GM18873 (cell line): ENCODE measurements at regions not wholly inside any gene's neighbourhood (a gene's known extent, or its start where the extent isn't known, plus 50 kb on each side); places are given as distances from the start of the nearest gene placed in this dataset.

Experiments
- ATAC-seq: cut with Tn5 transposase; IDR thresholded peaks from one replicate; pipeline ENCODE4 v1.9.1; 2021; ENCODE audit warnings: mild to moderate bottlenecking, moderate library complexity, moderate number of reproducible peaks; ENCODE audit not compliant: unreplicated experiment, low FRiP score

DNA sequence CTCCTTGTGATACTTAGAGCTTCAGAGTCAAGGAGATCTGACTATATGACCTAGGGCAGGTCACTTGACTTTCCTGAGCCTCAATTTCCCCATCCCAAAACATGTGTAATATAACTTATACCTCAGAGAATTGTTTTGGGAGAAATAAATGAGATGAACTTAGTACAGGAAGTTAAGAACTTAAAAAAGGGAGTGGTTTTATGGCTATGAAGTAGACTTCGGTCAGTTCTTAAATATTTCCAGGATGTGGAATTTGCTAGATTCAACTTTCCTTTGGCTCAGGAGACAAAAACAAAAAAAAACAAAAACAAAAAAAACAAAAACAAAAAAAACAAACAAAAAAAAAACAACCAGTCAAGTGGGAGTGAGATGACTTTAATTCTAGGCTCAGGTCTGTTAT is 116.7 kb downstream of the EDEM1 start:
- no peak for ATAC-seq

DNA sequence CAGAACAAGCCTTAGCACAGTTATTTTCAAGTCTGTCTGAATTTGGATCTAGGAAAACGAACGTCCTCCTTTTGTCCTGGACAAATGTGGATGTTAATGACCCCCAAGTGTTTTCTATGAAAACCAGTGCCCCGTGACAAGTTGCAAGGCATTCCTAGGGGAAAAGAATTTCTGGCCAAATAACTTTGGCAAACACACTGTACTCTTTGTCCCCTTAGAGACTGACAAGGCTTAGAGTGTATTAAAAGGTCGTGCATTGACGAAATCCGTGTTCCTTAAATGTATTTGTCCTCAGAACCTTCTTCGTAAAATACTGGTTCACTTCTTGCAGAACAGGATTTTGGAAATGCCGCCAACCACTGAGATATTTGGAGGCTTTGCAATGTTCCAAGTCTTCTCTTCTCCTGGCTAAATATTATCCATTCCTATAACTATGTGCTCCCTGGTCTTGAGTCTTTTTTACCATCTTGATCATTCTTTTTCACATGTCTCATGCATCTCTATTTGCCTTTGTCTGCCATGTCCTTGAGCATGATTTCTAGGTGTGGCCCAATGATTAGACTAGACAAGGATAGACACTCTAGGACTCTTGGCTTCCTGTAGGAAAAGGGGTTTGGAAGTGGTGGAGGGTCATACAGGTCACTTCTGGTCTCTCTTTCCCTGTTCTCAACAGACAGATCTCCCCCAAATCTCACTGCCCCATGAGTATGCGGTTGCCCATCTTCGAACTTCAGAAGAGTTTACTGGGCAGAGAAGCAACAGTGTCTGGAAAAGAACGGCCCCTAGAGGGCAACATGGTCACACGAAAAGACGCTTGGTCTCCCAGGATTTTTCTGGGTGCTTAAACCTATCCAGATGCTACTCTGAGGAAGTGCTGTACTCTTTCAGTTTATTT is 117.5 kb downstream of the EDEM1 start:
- no peak for ATAC-seq

DNA sequence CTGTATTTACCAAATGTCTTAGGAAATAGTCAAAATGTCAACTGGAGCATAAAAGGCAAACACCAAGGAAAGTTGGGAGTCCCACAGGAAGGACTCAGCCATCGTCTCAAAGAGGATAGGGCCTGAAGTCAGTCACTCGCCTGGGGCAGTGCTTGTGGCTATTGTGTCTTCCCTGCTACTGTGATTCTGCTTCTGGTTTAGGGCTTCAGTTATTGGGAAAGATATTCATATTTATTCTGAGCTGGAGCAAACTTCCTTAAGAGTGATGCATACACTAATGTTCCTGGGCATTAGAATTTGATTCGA is 118.1 kb downstream of the EDEM1 start:
- ATAC-seq, result no peak

DNA sequence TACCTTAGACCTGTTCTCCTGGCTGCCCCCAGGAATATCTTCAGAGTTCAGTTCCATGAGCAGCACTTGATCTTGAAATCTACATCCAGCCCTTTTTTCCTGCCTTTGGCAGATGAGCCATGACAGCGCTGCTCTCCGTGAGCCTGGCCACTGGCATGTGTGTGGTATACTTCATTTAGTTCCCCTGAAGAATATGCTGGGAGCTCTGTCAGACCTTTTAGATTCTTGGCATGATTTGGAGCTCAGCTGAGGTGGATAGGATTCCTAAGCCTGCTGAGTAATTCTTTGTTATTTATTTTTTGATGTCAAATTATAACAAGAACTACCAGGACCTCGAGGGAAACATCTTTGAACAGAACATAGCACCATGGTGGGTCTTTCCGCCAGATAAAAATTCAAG is 121.7 kb downstream of the EDEM1 start:
- ATAC-seq, result no peak

DNA sequence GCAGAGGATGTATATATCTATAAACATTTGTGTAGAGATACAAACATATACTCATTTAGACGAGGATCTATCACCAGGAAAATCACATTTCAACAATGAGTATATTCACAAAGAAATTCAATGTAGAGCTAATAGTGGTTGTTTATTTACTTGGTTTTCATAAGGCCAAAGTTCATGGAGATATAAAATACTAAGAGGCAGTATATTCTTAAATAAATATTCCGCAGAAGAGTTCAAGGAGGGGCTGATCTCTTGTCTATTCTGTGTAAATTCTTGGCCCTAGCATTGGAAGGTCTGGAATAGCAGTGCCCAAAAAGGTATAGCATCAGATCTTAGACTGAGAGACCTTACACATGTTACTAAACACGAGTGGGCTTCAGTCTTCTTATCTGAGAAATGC is 122.1 kb downstream of the EDEM1 start:
- ATAC-seq, result no peak

DNA sequence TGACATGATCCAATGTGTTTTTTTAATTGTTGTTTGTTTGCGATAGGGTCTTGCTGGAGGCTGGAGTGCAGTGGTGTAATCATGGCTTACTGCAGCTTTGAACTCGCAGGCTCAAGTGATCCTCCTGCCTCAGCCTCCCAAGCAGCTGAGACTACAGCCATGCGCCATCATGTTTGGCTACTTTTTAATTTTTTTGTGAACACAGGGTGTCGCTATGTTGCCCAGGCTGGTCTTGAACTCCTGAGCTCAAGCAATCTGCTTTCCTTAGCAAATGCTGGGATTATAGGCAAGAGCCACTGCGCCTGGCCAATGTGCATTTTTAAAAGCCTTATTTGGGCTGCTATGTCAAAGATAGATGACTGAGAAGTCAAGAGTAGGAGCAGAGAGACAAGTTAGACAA is 123.0 kb downstream of the EDEM1 start:
- ATAC-seq, result no peak

DNA sequence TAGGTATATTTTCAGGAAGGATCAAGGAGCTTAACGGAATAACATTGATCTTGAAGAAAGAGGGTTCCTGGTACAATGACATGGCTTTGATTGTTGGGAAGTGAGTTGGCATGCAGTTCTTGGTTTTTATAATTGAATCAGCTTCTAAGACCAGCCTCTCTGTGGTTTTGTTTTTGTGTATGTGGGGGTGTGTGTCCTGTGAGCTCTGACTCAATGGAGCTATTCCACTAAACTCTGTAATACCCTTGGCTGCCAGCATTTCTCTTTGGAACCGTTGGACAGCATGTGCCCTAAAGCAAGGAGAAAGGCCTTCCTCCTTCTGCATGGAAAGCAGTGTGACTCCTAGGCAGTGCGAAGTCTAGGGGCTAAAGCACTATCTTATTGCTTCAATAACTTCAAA is 124.8 kb downstream of the EDEM1 start:
- no peak for ATAC-seq

DNA sequence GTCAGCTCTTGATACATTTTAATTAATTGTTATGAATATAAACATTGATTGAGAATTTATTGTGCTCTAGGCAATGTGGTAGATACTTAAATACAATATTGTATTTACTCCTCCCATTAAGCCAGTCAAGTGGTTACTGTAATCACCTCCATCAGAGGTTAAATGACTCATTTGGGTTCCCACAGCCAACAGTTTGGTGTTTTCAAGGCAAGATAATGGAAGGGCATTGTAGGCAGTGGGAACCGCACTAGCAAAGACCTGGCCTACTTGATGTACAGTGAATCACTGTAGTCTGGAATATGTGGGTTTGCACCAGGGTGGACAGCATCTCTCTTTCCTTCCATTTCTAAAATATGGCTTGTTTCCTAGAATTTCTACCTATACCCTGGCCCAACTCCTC is 127.4 kb downstream of the EDEM1 start:
- no peak for ATAC-seq

DNA sequence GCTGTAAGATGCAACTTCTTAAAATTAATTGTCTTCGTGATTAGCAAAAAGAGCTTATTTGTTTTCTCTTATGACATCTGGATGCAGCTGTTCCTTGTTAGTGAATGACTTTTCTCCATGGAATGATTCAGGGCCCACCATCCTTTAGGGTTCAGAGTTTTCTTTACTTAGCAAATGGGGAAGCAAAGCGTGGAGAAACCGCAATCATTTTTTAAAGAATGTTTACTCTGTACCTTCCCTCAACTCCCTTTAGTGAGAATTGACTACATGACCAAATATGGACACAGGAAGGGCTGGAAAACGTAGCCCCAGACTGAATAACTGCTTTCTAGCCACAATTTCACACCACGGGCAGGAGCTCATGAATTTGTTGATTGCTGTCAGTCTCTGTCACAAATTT is 130.1 kb downstream of the EDEM1 start:
- ATAC-seq, result no peak

DNA sequence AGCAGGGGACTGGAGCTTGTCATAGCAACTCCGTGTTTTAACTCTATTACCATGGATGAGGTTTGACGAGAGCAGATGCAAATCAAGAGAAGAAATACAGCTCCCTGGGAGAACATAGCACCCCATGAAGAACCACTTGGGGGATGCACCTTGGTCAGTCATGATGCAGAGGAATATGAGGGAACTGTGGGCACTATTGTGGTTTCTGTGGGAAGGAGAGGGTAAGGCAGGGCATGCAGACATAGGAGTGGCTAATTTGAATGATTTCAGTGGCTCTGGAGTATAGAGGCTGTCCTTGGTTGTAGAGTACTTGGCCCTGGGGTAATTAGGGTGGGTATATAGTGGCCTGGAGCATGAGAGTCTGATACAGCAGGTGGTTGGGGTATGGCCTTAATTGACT is 131.9 kb downstream of the EDEM1 start:
- ATAC-seq, result no peak

DNA sequence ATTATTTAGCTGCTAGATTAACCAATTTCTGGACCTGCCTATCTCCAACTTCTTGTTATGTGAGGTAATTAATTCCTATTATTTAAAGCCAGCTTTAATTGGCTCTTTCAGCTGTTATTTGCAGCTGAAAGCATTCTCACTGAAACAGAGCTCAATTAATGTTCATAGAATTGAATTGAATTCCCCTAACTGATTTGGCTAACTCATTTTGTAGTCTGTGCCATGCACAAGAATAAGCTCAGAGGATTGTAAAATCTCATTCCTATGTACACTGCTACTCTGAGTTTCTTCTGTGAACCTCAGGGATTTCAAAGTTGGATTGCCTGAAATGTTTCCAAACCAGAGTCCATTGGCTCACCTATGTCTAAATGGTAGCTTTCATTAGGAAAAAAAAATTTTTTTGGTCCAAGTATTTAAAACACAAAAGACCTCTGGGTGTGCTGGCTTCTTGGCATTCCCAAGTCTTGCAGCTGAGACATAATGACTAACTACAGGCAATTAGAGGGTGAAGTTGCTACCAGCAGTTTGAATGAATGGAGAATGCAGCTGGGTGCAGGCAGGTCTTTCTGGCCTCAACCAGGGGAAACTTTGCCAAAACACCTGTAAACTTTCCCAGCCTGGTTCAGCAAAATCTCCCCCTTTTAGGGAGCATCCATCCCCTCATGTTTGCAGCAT is 134.3 kb downstream of the EDEM1 start:
- ATAC-seq, result no peak

DNA sequence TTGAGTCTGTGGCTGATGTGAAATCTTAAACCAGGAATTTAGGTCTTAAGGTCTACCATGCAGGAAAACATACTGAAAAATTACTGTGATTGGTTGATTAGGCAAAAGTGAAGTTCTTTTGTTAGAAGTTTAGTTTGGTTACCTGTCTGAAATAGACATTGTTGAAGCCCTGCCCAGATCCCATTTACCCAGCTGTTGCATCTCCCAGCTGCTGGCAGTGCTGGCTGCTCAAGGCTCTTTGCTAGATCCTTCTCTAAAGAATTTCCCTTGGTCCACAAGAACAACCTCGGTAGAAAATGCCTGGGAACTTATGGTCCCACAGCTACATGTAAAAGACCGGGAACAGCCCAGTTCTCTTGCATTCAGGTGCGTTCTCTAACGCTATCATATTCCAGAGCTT is 137.3 kb downstream of the EDEM1 start:
- no peak for ATAC-seq

DNA sequence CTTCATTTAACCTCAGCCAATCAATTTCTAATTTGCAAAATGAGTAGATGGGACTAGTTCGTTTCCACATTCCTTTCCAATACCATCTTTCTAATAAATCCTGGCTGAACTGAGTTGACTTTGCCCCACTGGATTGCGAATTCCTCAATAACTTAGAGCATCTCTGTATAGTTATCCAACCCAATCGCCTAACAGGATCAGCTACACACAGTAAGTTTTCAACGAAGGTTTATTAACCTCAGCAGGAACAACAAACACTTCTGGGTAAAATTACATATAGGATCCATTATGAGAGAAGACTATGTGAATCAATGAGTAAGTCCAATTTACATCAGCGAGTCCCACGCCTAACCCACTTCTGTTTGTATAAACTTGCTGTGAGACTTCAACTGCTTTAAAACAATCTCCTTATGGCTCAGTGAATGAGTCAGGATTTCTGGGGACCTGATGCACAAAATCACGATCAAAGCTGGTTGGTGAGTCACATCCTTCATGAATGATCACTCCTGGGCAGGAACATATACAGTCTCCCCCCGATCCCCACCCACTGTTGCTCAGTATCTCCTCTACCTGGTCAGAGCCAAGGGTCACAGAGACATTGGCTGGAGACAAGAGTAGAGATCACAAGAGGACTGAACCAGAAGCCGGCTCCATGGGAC is 142.8 kb downstream of the EDEM1 start:
- ATAC-seq, result no peak

DNA sequence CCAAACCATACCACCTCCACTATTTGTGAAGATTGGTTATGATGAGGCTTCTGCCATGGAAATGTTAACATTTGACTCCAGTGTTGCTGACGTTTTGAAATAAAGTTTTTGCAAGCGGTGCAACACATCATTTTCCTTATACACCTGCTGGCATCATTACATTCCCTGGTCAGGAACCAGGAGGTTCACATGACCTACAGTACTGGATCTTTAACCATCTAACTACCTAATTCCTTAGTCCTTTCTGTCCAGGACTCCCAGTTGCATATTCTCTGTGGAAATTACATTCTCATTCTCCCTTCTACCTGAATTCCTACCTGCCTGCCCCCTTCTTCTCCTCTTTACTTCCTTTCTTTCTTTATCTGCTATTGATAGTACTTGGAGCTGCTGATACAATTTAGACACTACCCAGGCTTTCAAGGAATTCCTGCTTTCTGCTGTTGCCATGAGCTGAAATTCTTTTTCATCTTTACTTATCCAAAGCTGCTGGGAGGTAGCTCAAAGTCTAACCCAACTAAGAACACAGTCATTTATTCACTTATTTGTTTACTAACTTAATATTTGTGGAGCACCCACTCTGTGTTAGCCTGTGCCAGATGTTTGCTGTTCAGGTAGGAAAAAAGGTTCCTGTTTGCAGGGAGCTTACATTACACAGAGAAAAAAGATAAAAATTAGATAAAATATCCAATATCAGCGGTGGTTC is 144.2 kb downstream of the EDEM1 start:
- ATAC-seq, result no peak

DNA sequence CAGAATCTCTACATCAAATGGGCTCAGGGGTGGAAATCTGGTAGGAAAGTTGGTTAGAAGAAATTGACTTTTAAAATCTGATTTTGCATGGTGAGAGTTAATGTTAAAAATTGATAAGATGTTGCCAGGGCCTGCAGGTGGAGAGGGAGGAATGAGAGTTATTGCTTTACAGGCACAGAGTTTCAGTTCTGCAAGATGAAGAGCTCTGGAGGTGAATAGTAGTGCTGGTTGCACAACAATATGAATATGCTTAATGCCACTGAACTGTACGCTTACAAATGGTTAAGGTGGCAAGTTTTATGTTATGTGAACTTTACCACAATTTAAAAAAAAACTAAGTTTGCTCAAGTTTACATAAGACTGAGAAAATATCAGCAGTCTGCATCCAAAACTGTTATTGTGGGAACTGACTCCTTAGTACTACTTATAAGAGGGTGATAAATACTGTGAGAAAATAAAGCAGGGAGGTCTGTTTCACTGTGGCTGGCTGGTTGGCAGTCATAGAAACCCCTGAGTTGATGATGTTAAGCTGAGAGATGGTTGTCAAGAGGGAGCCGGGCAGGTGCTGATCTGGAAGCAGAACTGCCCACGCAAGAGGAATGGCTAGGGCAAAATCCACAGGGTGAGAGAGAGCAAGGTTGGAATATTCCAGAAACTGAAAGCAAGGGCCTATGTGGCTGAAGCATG is 144.9 kb downstream of the EDEM1 start:
- ATAC-seq, result no peak

DNA sequence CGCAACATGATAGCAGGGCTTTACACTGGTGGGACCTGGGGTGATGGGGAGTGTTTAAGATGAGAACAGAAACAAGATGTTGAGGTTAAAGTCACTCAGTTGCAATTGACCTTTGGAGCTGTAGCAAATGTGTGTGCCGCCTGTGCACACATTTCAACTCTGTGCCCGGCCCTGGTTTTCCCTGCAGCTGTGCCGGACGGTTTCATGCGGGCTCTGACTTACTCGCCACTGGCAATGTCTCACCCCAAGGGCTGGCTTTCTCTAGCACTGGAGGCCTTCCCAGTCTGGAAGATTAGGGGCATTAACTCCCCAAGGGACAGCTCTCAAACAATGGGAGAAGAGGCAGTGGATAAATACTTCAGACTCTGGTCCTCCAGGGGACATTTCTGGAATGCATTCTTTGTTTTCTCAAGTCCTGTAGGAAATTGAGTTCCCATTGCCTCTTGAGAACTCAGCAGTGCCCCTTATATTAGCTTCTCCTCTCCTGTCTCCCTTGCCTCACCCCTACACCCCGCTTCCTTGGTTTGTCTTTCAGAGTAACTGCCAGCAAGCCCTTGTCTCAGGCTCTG is 152.5 kb downstream of the EDEM1 start:
- ATAC-seq, result no peak

DNA sequence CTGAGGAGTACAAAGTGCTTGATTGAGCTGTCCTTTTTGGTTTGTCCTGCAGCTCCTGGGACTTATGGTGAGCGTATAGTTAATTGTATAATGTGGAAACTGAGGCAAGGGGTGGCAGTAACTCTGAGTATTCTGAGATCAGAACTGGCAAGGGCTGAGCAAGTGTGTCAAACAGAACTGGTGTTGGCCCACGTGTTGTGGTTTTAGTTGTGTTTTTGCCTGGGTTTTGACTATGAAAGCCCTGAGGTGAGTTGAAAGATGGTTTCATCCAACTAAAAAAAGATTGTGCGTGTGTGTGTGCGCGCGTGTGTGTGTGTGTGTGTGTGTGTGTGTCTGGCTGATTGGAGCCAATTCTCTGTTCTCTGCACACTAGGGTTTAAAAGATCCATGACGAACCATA is 154.1 kb downstream of the EDEM1 start:
- ATAC-seq, result no peak

DNA sequence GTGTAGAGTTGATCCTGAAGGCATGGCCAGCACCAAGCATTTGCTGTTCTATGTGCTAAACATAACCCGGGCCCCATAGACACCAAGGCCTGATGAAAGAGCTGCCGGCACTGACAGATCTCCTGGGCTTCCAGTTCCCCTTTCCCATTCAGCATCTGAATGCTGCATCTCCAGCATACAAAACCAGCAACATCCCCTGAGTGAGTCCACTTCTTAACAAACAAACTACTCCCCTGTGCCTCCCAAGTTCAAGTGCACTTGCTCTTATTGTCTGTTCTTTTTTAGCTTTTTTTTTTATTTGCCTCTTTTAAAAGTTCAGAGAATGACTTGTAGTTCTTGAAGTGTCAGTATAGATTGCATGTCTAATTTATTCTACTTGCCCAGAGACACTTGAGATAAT is 156.0 kb downstream of the EDEM1 start:
- no peak for ATAC-seq

DNA sequence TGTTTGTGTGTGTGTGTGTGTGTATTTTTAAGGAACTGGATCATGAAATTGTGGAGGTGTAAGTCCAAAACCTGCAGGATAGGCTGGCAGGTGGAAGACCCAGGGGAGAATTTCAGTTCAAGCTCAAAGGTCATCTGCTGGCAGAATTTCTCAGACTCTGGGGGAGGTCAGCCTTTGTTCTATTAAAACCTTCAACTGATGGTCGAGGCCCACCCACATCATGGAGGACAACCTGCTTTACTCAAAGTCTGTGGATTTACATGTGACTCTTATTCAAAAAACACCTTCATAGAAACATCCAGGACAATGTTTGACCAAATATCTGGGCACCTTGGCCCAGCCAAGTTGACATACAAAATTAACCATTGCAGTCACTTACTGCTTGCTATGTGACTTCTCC is 157.2 kb downstream of the EDEM1 start:
- ATAC-seq, result no peak

DNA sequence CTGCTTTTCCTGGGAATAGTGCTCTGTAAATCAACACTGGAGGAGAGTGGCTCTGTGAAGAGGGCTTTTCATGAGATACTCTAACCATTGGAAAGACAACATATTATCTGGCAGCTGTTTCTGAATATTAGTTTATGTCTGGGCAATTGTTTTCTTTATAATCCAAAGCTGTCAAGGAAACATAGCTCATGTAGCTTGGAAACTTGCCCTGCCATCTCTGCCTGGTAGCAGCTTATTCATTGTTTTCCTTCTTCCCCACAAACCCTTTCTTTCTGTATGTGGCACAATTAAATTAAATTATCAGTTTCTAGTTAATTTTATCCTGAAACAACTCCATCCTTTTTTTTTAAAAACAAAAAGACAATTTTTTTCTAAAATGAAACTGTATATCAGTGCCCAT is 160.0 kb downstream of the EDEM1 start:
- no peak for ATAC-seq
